LNCAP (cell line): ENCODE measurements at regions not wholly inside any gene's neighbourhood (a gene's known extent, or its start where the extent isn't known, plus 50 kb on each side); places are given as distances from the start of the nearest gene placed in this dataset.

Source experiments
- CTCF ChIP-seq: fragments of 450-650 bp; IDR thresholded peaks from 2 replicates; pipeline ENCODE4 v1.5.1; 2017; ENCODE audit warnings: mild to moderate bottlenecking

- TF ChIP-seq CTCF: no peak
Observed at GRCh38 chr11:134710861-134711407, 298.9 kb upstream of the B3GAT1 start.

GRCh38 chr11:134705858-134706257 is 293.8 kb upstream of the B3GAT1 start:
- no peak for TF ChIP-seq CTCF

GRCh38 chr11:134702827-134703226 is 290.8 kb upstream of the B3GAT1 start:
- no peak for TF ChIP-seq CTCF

GRCh38 chr11:134701564-134702165 is 289.6 kb upstream of the B3GAT1 start:
- TF ChIP-seq CTCF: no peak

- no peak for TF ChIP-seq CTCF
Observed at GRCh38 chr11:134700101-134700640, 288.1 kb upstream of the B3GAT1 start.

- TF ChIP-seq CTCF: no peak
Observed at GRCh38 chr11:134696455-134696854, 284.4 kb upstream of the B3GAT1 start.

GRCh38 chr11:134691985-134692384 is 279.9 kb upstream of the B3GAT1 start:
- no peak for TF ChIP-seq CTCF
